NT2/D1 (cell line): ENCODE measurements at regions not wholly inside any gene's neighbourhood (a gene's known extent, or its start where the extent isn't known, plus 50 kb on each side); places are given as distances from the start of the nearest gene placed in this dataset.

Experiments
- SUZ12 ChIP-seq: IDR thresholded peaks from 2 replicates; pipeline ENCODE4 v1.6.1; 2011; ENCODE audit not compliant: insufficient read length, insufficient read depth; ENCODE audit errors: extremely low read depth
- YY1 ChIP-seq: IDR thresholded peaks from 2 replicates; pipeline ENCODE4 v1.6.1; 2011; ENCODE audit not compliant: insufficient read length, insufficient read depth
- ZNF274 ChIP-seq: IDR thresholded peaks from 2 replicates; pipeline ENCODE4 v1.6.1; 2011; ENCODE audit warnings: mild to moderate bottlenecking, low read depth, low read length

GRCh38 chr11:69884751-69885150 is 65.5 kb upstream of the FGF3 start:
- TF ChIP-seq ZNF274 (no peak), YY1 (no peak), SUZ12 (no peak)
